ENCODE measurements at regions not wholly inside any gene's neighbourhood (a gene's known extent, or its start where the extent isn't known, plus 50 kb on each side); places are given as distances from the start of the nearest gene placed in this dataset.

GRCh38 chr10:20615395-20615794, 281.7 kb downstream of the NEBL start:
- H3K4me1 ChIP-seq (ENCODE audit: control insufficient read depth in 4 of 4, insufficient read depth in 4 of 4, low read length in 3 of 4) = no peaks in the 10 kb centered on the region
- no peaks in the 10 kb centered on the region for H3K36me3 ChIP-seq (ENCODE audit: control insufficient read depth in 4 of 4, insufficient read depth in 3 of 4, low read depth in 1 of 4, low read length in 3 of 4)
- H3K27ac ChIP-seq (ENCODE audit: low read depth in 1 of 2, low read length in 2 of 2) = no peak overlapping the region
- 48% methylated on average over 1 of the region's 1 CpG for WGBS
- DNase-seq (ENCODE audit: low spot score) = no peak
- no peak overlapping the region for H3K9ac ChIP-seq (ENCODE audit: low read depth in 1 of 2, low read length in 2 of 2)
- H3K4me3 ChIP-seq (ENCODE audit: low read depth in 1 of 3, low read length in 3 of 3) = no peak overlapping the region
- H3K27me3 ChIP-seq (ENCODE audit: control insufficient read depth in 4 of 4, insufficient read depth in 4 of 4, low read length in 3 of 4) = no peaks in the 10 kb centered on the region
- no peak for TF ChIP-seq SP1 (IDR thresholded peaks at IDR 0.05)
- TF ChIP-seq FOXA1 (IDR thresholded peaks at IDR 0.05) = no peak
- no peaks in the 10 kb centered on the region for H3K9me3 ChIP-seq (ENCODE audit: control insufficient read depth in 4 of 4, low read length in 3 of 4)

GRCh38 chr10:20614911-20615310, 282.2 kb downstream of the NEBL start:
- Histone ChIP-seq H3K4me1 (ENCODE audit: control insufficient read depth in 4 of 4, insufficient read depth in 4 of 4, low read length in 3 of 4) (no peaks in the 10 kb centered on the region), H3K4me3 (ENCODE audit: low read depth in 1 of 3, low read length in 3 of 3) (no peak overlapping the region), H3K9ac (ENCODE audit: low read depth in 1 of 2, low read length in 2 of 2) (no peak overlapping the region), H3K27me3 (ENCODE audit: control insufficient read depth in 4 of 4, insufficient read depth in 4 of 4, low read length in 3 of 4) (no peaks in the 10 kb centered on the region), H3K36me3 (ENCODE audit: control insufficient read depth in 4 of 4, insufficient read depth in 3 of 4, low read depth in 1 of 4, low read length in 3 of 4) (no peaks in the 10 kb centered on the region), H3K27ac (ENCODE audit: low read depth in 1 of 2, low read length in 2 of 2) (no peak overlapping the region), H3K9me3 (ENCODE audit: control insufficient read depth in 4 of 4, low read length in 3 of 4) (no peaks in the 10 kb centered on the region)
- 56% methylated on average over 3 of the region's 3 CpGs for WGBS
- no peak for DNase-seq (ENCODE audit: low spot score)
- TF ChIP-seq YY1 (IDR thresholded peaks at IDR 0.05) = no peak
- TF ChIP-seq CTCF (IDR thresholded peaks at IDR 0.05; ENCODE audit: low read depth, low read length, missing input control) = no peak
- no peak for TF ChIP-seq ATF3 (IDR thresholded peaks at IDR 0.05)
- no peak for TF ChIP-seq SP1 (IDR thresholded peaks at IDR 0.05)
- TF ChIP-seq FOXA2 (IDR thresholded peaks at IDR 0.05) = no peak
- TF ChIP-seq FOXA1 (IDR thresholded peaks at IDR 0.05) = no peak
- no peak for TF ChIP-seq RAD21 (IDR thresholded peaks at IDR 0.05)
- TF ChIP-seq REST (IDR thresholded peaks at IDR 0.05) = no peak
- no peak for TF ChIP-seq EGR1 (IDR thresholded peaks at IDR 0.05; ENCODE audit: low read depth in 2 of 2)
- TF ChIP-seq GABPA (IDR thresholded peaks at IDR 0.05 in 1 of 2, conservative IDR thresholded peaks at IDR 0.05 in 1 of 2) = no peak
- no peak for TF ChIP-seq HNF4G (IDR thresholded peaks at IDR 0.05)
- no peak for TF ChIP-seq JUND (IDR thresholded peaks at IDR 0.05)
- no peak for TF ChIP-seq ZBTB33 (IDR thresholded peaks at IDR 0.05)
- no peak for TF ChIP-seq MAX (IDR thresholded peaks at IDR 0.05)

Measured in liver (tissue), 8 donors.